RWPE2 (cell line): ENCODE measurements at regions not wholly inside any gene's neighbourhood (a gene's known extent, or its start where the extent isn't known, plus 50 kb on each side); places are given as distances from the start of the nearest gene placed in this dataset.
A peak's percentile ranks its signal among the peaks of the same experiment; 100 is the strongest.

Source experiments
- ATAC-seq: fragments of 200-7000 bp; cut with Tn5 transposase; 3 replicates; pipeline ENCODE4 v1.9.1; 2021; ENCODE audit warnings: low read depth
- DNase-seq: peaks from one replicate; pipeline ENCODE4 v3.0.0-alpha.2; 2020; ENCODE audit warnings: low spot score
- H3K27ac ChIP-seq: fragments of 450-650 bp; 2 replicates; pipeline ENCODE4 v1.5.1; 2017; ENCODE audit warnings: mild to moderate bottlenecking; ENCODE audit not compliant: poor library complexity, severe bottlenecking
- H3K27me3 ChIP-seq: fragments of 250-450 bp; sonication (Bioruptor Pico); 2 replicates; pipeline ENCODE4 v1.5.1; 2021; ENCODE audit warnings: mild to moderate bottlenecking, moderate library complexity; ENCODE audit not compliant: insufficient read depth, poor library complexity, severe bottlenecking
- H3K36me3 ChIP-seq: fragments of 250-450 bp; sonication (Bioruptor Pico); 2 replicates; pipeline ENCODE4 v1.5.1; 2020; ENCODE audit warnings: low read depth, mild to moderate bottlenecking, moderate library complexity
- H3K4me1 ChIP-seq: fragments of 250-450 bp; sonication (Bioruptor Pico); 2 replicates; pipeline ENCODE4 v1.5.1; 2021; ENCODE audit warnings: mild to moderate bottlenecking, moderate library complexity; ENCODE audit not compliant: insufficient read depth, poor library complexity, severe bottlenecking
- H3K4me3 ChIP-seq: fragments of 250-450 bp; sonication (Bioruptor Pico); 2 replicates; pipeline ENCODE4 v1.5.1; 2021; ENCODE audit warnings: mild to moderate bottlenecking, moderate library complexity; ENCODE audit not compliant: severe bottlenecking
- H3K9me3 ChIP-seq: fragments of 250-450 bp; sonication (Bioruptor Pico); 2 replicates; pipeline ENCODE4 v1.5.1; 2021; ENCODE audit warnings: mild to moderate bottlenecking, moderate library complexity; ENCODE audit not compliant: severe bottlenecking
- TF ChIP-seq, protein P1 (sequence below): fragments of 450-650 bp; IDR thresholded peaks from one replicate; pipeline ENCODE4 v1.5.1; 2017; ENCODE audit warnings: mild to moderate bottlenecking, moderate library complexity; ENCODE audit not compliant: poor library complexity, severe bottlenecking

GRCh38 chr20:24768201-24768636, 180.8 kb upstream of the CST7 start:
- ATAC-seq, result no peak
- no peak for DNase-seq
- Histone ChIP-seq H3K4me1 (peaks cover 2% of the 10 kb centered on the region), H3K27ac (no peak overlapping the region), H3K36me3 (no peaks in the 10 kb centered on the region), H3K27me3 (no peaks in the 10 kb centered on the region), H3K4me3 (no peak overlapping the region), H3K9me3 (no peaks in the 10 kb centered on the region)
- TF ChIP-seq, protein P1, sequence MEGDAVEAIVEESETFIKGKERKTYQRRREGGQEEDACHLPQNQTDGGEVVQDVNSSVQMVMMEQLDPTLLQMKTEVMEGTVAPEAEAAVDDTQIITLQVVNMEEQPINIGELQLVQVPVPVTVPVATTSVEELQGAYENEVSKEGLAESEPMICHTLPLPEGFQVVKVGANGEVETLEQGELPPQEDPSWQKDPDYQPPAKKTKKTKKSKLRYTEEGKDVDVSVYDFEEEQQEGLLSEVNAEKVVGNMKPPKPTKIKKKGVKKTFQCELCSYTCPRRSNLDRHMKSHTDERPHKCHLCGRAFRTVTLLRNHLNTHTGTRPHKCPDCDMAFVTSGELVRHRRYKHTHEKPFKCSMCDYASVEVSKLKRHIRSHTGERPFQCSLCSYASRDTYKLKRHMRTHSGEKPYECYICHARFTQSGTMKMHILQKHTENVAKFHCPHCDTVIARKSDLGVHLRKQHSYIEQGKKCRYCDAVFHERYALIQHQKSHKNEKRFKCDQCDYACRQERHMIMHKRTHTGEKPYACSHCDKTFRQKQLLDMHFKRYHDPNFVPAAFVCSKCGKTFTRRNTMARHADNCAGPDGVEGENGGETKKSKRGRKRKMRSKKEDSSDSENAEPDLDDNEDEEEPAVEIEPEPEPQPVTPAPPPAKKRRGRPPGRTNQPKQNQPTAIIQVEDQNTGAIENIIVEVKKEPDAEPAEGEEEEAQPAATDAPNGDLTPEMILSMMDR, result no peak

- Histone ChIP-seq H3K9me3 (no peaks in the 10 kb centered on the region), H3K4me3 (no peak overlapping the region), H3K4me1 (peaks cover 8% of the 10 kb centered on the region), H3K27ac (no peak overlapping the region), H3K36me3 (no peaks in the 10 kb centered on the region), H3K27me3 (no peaks in the 10 kb centered on the region)
- ATAC-seq (no peak), DNase-seq (peak; percentile 18)
- TF ChIP-seq, protein P1, result no peak
Observed at GRCh38 chr20:24768713-24769601, 180.1 kb upstream of the CST7 start.

GRCh38 chr20:24769878-24770627, 179.0 kb upstream of the CST7 start:
- Histone ChIP-seq H3K4me1 (peaks cover 14% of the 10 kb centered on the region), H3K27me3 (no peaks in the 10 kb centered on the region), H3K27ac (no peak overlapping the region), H3K9me3 (no peaks in the 10 kb centered on the region), H3K4me3 (no peak overlapping the region), H3K36me3 (no peaks in the 10 kb centered on the region)
- TF ChIP-seq, protein P1, result no peak
- no peak for ATAC-seq
- DNase-seq, result peak; percentile 58

GRCh38 chr20:24770628-24771541, 178.2 kb upstream of the CST7 start:
- Histone ChIP-seq H3K36me3 (no peaks in the 10 kb centered on the region), H3K4me3 (no peak overlapping the region), H3K27me3 (no peaks in the 10 kb centered on the region)

More at GRCh38 chr20:24770628-24771541, 178.2 kb upstream of the CST7 start:
- Histone ChIP-seq H3K27ac (no peak overlapping the region), H3K4me1 (peaks cover 16% of the 10 kb centered on the region), H3K9me3 (no peaks in the 10 kb centered on the region)
- peak; percentile 40 for DNase-seq
- no peak for ATAC-seq
- TF ChIP-seq, protein P1, result no peak
